HFF-Myc (cell line): ENCODE measurements at regions not wholly inside any gene's neighbourhood (a gene's known extent, or its start where the extent isn't known, plus 50 kb on each side); places are given as distances from the start of the nearest gene placed in this dataset.

ENCODE experiments used
- DNase-seq: peaks from one replicate; pipeline ENCODE4 v3.0.0-alpha.2; 2011; ENCODE audit warnings: low read depth; ENCODE audit errors: extremely low read depth
- H3K4me3 ChIP-seq: replicated peaks from 2 replicates; pipeline ENCODE4 v1.5.1; 2011; ENCODE audit warnings: low read depth, mild to moderate bottlenecking, control low read depth, low read length
- CTCF ChIP-seq: IDR thresholded peaks from 2 replicates; pipeline ENCODE4 v1.5.1; 2012; ENCODE audit warnings: mild to moderate bottlenecking, low read depth, low read length, control low read depth; ENCODE audit errors: missing control alignments

GRCh38 chr9:90024409-90024808 is 419.6 kb downstream of the GADD45G start:
- no peak for DNase-seq
- no peak for TF ChIP-seq CTCF
- no peak overlapping the region for H3K4me3 ChIP-seq

- no peak for DNase-seq
- no peak for TF ChIP-seq CTCF
- H3K4me3 ChIP-seq = no peak overlapping the region
These were observed 420.0 kb downstream of the GADD45G start for GRCh38 chr9:90024823-90025222.

GRCh38 chr9:90025816-90026215 is 421.0 kb downstream of the GADD45G start:
- no peak for DNase-seq
- no peak overlapping the region for H3K4me3 ChIP-seq
- no peak for TF ChIP-seq CTCF

- no peak for TF ChIP-seq CTCF
- no peak overlapping the region for H3K4me3 ChIP-seq
- no peak for DNase-seq
These were observed 422.5 kb downstream of the GADD45G start for GRCh38 chr9:90027296-90027790.

GRCh38 chr9:90029386-90029785 is 424.6 kb downstream of the GADD45G start:
- no peak overlapping the region for H3K4me3 ChIP-seq
- DNase-seq = no peak
- TF ChIP-seq CTCF = no peak

- DNase-seq = no peak
- no peak overlapping the region for H3K4me3 ChIP-seq
- TF ChIP-seq CTCF = no peak
These were observed 425.2 kb downstream of the GADD45G start for GRCh38 chr9:90029996-90030395.

GRCh38 chr9:90032296-90033027 is 427.6 kb downstream of the GADD45G start:
- no peak for DNase-seq
- H3K4me3 ChIP-seq = no peak overlapping the region
- no peak for TF ChIP-seq CTCF
